DMS114 treated with DMSO at 0.1 percent for 48 hours (cell line): ENCODE measurements at regions not wholly inside any gene's neighbourhood (a gene's known extent, or its start where the extent isn't known, plus 50 kb on each side); places are given as distances from the start of the nearest gene placed in this dataset.

Experiments
- DNase-seq: peaks from one replicate; lab custom pipeline; 2025; ENCODE audit not compliant: unreplicated experiment; lab: John Stamatoyannopoulos, UW

DNA sequence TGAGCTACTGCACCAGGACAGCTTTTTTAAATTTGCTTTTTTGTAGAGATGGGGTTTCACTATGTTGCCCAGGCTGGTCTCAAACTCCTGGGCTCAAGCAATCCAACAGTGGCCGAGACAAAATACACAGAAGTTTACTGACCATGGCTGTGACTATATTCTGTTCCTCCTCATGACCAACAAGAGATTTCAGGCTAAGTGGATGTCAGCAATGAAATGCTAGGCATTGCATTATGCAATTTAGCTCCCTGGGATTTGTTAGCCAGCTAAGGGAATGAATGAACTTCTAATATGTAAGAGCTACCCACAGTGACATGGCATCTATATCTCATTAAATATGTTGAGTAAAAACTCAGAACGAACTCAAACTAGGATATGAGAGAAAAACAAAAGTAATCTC lies 81.9 kb upstream of the MBOAT2 start:
- DNase-seq, result no peak

DNA sequence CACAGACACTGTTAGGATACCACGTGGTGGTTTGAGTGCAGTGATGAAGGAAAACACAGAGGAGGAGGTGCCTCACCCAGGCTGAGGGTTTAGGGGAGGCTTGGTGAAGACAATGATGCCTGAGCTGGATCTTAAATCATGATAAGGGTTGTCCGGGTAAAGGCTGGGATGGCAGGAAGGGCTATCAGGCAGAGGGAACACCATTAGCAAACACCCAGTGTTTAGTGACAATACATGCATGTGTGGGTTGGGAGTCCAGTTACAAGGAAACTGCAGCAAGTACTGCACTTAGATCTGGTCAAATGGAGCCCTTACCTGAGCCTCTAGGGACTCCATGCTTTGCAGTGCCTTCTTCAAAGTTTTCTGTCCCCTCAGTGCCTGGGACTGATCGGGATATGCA lies 79.8 kb upstream of the MBOAT2 start:
- DNase-seq, result no peak

DNA sequence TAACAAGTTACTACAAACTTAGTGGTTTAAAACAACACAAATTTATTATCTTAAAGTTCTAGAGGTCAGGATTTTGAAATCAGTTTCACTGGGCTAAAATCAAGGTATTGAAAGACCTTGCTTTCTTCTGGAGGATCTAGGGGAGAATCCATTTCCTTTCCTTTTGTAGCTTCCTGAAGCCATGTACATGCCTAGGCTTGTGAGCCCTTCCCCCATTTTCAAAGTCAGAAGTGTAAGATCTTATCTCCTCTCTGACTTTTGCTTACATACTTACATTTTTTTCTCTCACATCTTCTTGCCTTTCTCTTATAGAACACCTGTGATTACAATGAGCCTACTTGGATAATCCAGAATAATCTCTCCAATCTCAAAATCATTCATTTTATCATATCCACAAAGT lies 78.7 kb upstream of the MBOAT2 start:
- no peak for DNase-seq

DNA sequence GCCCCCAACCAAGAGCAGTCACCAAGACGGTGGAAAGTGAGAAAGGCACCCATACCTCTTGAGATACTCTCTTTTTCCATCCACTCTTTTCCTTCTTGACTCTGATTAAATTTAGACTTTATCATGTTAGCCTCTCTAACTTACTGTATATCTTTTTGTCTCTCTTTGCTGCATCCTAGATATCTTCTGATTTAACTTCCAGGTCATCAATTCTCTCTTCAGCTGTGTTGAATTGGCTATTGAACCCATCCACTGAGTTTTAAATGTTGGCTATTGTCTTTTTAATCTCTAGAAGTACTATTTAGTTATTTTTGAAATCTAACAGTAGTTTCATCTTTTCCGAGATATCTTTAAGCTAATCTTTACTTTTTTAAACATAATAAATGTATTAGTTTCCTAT lies 78.3 kb upstream of the MBOAT2 start:
- DNase-seq, result no peak

DNA sequence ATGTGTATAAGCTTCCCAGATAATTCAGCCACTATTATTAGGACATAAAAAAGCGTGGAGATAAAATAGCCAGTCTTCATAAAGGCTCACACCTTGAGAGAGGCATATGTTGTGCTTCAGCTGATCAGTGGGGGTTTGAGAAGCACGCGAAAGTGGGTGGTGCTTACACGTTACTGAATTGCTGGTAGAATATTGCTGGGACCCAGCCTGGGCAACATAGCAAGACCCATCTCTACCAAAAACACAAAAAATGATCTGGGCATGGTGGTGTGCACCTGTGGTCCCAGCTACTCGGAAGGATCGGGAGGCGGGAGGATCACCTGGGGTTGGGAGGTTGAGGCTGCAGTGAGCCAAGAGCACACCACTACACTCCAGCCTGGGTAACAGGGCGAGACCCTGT lies 74.9 kb upstream of the MBOAT2 start:
- DNase-seq, result no peak

DNA sequence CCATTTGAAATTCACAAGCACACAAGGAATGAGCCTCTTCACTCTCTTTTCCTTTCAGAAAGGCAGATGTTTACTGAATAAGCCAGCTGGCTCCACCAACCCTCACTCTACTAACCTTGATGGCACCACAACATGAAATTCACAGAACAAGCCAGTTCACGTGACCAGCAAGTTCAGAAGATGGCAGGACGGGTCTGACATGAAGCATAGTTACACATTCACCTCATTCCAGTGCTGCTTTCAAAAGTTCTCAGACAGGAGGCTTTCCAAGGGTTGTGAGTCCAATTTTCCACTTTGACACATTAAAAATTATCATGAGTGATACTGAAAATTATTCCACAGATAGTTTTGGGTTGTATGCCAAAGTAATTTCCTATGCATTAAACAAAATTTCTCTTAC lies 74.2 kb upstream of the MBOAT2 start:
- DNase-seq, result no peak

DNA sequence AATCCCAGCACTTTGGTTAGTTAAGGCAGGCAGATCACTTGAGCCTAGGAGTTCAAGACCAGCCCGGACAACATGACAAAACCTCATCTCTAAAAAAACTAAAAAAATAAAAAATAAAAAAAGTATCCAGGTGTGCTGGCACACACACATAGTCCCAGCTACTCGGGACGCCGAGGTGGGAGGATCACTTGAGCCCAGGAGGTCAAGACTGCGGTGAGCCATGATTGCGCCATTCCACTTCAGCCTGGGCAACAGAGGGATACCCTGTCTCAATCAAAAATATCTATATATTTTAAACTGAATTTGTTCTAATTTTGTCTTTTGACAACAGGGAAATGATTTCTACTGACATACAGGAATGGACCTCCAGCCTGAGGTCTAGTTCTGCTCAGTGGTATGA lies 73.3 kb upstream of the MBOAT2 start:
- no peak for DNase-seq

DNA sequence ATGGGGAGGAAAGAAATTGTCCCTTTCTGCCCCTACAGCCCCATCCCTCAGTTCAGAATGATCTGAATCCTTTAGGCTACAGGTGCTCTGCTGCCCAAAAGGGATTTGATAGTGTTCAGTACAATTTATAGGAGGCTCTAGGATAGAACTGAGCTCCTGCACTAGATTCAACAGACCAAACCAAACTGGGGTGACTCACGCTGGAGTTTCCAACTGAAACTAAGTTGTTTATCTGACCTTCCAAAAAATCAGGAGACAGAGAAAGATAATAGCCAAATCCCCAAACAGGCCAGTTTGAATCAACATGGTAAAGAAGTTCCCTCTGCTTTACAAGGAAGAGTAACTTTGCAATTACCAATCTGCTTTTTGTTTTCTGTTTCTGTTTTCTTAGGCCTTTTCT lies 72.7 kb upstream of the MBOAT2 start:
- no peak for DNase-seq

DNA sequence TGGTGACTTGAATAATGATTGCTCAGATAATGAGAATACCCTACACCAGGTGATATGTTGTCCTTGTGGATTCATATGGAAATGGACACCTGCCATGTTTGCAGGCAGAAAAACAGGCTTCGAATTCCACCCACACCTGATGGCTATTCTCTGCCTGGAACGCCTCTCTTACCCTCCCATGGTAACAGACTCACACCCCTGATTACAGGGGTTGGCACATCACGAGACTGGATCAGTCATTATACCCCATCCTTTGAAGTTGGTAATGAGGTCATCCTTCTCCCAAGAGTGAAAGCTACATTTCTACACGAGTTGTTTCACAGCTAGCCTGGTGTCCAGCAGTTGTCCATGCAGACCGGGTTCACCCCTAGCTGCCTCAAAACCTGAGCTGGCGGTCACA lies 71.4 kb upstream of the MBOAT2 start:
- no peak for DNase-seq

DNA sequence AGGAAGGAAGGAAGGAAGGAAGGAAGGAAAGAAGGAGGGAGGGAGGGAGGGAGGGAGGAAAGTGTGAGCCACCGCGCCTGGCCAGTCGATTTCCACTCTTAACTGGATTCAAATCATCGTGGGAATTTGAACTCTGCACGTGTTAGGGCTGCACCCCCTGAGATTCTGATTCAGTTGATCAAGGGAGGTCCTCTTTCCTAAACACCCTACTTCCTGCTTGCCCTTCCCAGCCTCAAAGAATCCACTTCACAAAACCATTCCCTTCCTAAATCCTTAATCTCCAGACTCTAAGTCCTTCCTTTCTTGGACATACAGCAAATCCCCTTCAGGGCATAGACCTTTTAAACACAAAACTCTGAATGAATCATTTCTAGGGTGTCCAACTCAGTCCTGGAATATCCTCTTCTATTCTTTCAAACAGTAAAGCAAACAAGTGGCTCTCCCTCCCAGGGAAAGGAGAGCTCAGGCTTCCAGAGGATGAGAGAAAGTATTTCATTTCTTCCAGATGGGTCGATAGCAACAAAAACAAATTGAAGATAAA lies 68.2 kb upstream of the MBOAT2 start:
- DNase-seq, result no peak

DNA sequence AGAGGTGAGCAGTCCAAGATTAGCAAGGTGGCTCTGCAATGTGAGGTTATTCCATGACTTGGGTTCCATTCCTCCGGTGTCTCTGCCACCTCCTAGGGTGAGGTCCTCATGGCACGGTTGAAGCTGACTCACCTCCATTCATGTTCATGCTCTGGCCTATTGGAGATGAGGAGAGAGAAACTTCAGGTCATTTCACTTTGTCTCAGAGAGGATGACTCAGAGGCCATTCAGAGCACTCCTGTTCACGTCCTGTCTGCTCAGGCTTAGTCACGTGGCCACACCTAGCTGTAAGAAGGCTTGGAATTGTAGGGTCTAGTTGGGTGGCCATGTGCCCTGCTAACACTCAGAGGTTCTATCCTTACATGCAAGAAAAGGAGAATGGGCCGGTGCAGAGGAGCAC lies 67.5 kb upstream of the MBOAT2 start:
- DNase-seq, result no peak

DNA sequence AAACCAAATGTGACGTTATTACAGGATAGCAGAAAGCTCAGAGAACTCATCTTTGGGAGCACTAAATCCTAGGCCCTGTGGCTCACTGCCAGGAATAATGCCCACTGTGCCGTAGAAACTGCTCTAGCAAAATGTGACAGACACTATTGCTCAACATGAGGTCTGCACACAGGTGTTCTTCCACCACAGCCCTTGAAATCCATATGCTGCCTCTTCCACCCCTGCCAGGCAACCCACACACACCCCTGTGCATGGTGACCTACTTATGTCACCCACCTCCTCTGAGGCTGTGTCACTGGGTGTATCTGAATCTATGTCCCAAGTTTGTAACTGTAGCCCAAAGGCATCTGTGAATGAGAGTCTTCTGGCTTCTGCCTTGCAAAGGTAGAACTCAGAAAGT lies 66.1 kb upstream of the MBOAT2 start:
- no peak for DNase-seq

DNA sequence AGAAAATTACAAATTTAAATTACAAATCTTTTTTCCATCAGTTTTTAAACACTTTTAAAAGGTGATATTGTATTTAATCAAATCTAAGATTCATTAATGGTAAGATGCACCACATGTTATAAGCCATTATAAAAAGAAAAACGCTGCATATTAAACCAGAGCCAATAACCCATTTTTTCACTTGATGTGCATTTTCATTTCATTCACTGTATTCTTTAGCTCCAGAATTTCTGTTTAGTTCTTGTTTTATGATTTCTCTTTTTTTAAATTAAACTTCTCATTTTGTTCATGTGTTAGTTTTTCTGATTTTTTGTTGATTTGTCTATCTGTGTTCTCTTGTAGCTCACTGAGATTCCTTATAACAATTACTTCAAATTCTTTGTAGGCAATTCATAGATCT lies 62.4 kb upstream of the MBOAT2 start:
- no peak for DNase-seq

DNA sequence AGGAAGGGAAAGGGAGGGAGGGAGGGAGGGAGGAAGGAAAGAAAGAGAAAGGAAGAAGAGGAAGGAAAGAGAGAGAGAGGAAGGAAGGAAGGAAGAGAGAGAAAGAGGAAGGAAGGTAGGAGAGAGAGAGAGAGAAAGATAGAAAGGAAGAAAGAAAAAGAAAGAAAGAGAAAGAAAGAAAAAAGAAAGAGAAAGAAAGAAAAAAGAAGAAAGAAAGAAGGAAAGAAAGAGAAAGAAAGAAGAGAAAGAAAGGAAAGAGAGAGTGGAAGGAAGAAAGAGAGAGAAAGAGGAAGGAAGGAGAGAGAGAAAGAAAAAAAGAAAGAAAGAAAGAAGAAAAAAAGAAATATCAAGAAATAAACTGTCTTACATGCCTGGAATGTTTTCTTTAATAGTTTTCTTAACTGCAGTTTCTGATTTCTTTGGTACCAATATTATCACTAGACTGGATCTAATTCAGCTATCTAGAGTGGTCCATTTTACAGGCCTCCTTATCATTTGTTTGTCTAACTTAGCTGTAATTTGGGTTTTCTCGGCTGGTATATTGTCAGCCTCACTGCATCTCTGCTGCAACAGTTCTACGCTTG lies 59.6 kb upstream of the MBOAT2 start:
- DNase-seq, result no peak

DNA sequence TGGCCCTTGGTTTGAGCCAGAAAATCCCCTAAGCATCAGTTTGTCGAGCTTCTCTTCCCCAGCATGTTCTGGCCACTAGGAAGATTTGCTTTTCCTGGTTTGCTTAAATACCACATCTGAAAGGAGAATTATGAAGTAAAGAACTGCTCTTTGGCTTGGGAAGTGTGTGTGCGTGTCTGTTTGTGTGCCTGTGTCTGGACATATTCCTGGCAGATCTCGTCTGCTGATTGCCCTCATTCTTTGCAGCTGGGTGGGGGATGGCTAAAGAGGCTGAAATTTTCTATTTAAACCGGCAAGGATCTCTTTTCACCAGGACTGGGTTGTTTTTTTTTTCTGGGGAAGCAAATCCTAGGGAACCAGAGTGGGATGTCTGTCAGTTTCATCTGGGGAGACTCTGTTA lies 57.3 kb upstream of the MBOAT2 start:
- DNase-seq, result no peak

DNA sequence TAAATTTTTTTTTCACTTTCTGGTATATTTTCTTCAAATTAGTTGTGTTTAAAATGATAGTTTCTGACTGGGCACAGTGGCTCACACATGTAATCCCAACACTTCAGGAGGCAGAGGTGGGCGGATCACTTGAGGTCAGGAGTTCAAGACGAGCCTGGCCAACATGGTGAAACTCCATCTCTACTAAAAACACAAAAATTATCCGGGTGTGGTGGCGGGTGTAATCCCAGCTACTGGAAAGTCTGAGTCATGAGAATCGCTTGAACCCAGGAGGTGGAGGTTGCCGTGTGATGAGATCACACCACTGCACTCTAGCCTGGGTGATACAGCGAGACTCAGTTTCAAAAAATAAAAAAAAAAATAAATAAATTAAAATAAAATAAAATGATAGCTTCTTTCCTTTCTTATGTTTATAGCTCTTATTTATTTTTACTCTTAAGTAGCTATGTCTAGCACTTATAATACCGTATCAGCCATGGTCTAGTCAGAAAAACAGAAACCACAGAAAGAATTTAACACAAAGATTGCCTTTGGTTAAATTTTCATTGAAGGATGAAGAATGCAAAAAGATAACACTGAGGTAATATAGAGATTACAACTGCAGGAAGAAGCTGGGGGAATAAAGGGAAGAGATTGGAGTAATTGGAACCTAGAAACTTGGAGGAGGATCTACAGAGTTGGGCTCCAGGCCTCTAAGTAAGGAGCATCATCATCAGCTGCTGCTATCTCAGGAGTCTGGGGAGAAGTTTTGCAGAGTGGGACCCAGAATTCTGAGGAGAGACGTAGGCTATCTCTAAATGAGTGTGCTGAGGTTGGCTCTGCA lies 54.7 kb upstream of the MBOAT2 start:
- no peak for DNase-seq

DNA sequence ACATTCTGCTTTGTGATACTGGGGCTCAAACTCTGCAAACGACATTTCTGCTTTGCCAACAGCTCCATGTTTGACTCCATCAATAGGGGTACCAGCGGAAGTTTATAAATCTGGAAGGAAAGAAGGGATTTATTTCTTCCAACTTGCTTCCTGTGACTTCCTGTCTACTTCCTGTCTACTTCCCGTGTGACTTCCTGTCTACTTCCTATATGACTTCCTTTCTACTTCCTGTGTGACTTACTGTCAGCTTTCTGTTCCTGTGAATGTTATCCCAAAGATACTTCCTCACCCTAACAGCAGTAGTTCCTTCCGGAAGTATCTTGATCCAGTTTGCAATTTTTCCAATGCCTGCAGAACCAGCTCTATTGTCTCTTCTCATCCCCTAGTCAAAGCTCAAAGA lies 52.0 kb upstream of the MBOAT2 start:
- DNase-seq, result no peak

DNA sequence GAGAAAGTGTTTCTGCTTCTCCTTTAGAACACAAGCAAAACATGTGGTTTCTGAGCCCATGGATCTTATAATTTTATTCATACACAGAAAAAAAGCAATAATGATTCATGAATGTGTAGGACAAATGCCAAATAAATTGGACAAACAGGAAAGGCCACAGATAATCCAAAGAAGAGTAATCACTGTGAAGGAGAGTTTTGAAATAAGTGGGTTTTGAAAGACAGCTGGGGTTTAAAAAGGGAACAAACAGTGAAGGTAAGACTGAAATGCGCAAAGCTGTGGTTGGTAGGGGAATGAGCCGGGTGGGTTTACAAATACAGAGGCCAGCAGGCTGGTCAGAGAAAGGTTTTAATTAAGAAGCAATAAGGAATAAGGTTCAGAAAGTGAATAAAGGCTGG lies 50.0 kb upstream of the MBOAT2 start:
- no peak for DNase-seq
